Nephron (organoid): ENCODE measurements at regions not wholly inside any gene's neighbourhood (a gene's known extent, or its start where the extent isn't known, plus 50 kb on each side); places are given as distances from the start of the nearest gene placed in this dataset.
"Not testable (repeated sequence)": the region's sequence is repeated elsewhere in the genome, so short reads cannot be mapped to it uniquely, and the experiment has no call there.

Source experiments
- H3K27ac Mint-ChIP-seq, 3 experiments: 2 replicates each; pipeline ENCODE4 v1.8.0; 2020; ENCODE audit warnings: mixed read lengths in 3 of 3, mild to moderate bottlenecking in 2 of 3, moderate library complexity in 1 of 3
- H3K27me3 Mint-ChIP-seq: 2 replicates; pipeline ENCODE4 v1.8.0; 2021; ENCODE audit warnings: low read depth, mild to moderate bottlenecking, moderate library complexity, mixed read lengths
- H3K36me3 Mint-ChIP-seq: 2 replicates; pipeline ENCODE4 v1.8.0; 2020; ENCODE audit warnings: low read depth, mixed read lengths
- H3K4me1 Mint-ChIP-seq: 2 replicates; pipeline ENCODE4 v1.8.0; 2020; ENCODE audit warnings: mixed read lengths
- H3K4me3 Mint-ChIP-seq, 3 experiments: 2 replicates each; pipeline ENCODE4 v1.8.0; 2020; ENCODE audit warnings: mild to moderate bottlenecking in 3 of 3, mixed read lengths in 3 of 3, moderate library complexity in 2 of 3
- H3K9me3 Mint-ChIP-seq: 2 replicates; pipeline ENCODE4 v1.8.0; 2020; ENCODE audit warnings: mixed read lengths
- TF ChIP-seq, protein P1 (sequence below), 3 experiments: fragments of 200-600 bp; sonication (generic); IDR thresholded peaks; one replicate each; pipeline ENCODE4 v1.5.0; 2021; ENCODE audit warnings: antibody characterized with exemption in 3 of 3; ENCODE audit not compliant: unreplicated experiment in 3 of 3

DNA sequence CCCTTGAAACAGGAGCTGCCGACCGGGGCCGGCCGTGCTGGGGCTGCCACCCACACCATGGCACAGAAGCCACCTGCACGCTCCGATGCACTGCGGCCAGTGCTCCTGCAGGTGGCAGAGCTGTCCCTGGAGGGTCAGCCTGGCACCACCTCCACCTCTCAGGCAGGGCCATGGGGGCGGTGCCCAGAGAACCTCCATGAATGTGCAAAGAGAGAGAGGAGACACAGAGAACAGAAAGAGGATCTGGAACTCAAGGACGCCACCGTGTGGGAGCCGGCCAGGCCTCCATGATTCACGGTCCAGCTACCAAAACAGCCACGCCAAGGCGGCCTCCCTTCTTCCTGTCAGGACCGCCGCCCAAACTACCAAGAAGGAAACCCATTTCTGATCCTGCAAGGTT, 5397.7 kb upstream of the TPTE start:
- not testable (repeated sequence) for H3K9me3 Mint-ChIP-seq, H3K27ac Mint-ChIP-seq, H3K27me3 Mint-ChIP-seq, H3K4me1 Mint-ChIP-seq, H3K4me3 Mint-ChIP-seq, H3K36me3 Mint-ChIP-seq
- TF ChIP-seq, protein P1, sequence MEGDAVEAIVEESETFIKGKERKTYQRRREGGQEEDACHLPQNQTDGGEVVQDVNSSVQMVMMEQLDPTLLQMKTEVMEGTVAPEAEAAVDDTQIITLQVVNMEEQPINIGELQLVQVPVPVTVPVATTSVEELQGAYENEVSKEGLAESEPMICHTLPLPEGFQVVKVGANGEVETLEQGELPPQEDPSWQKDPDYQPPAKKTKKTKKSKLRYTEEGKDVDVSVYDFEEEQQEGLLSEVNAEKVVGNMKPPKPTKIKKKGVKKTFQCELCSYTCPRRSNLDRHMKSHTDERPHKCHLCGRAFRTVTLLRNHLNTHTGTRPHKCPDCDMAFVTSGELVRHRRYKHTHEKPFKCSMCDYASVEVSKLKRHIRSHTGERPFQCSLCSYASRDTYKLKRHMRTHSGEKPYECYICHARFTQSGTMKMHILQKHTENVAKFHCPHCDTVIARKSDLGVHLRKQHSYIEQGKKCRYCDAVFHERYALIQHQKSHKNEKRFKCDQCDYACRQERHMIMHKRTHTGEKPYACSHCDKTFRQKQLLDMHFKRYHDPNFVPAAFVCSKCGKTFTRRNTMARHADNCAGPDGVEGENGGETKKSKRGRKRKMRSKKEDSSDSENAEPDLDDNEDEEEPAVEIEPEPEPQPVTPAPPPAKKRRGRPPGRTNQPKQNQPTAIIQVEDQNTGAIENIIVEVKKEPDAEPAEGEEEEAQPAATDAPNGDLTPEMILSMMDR (IDR thresholded peaks at IDR 0.05; ENCODE audit: unreplicated experiment in 3 of 3) = peak; percentile 41 to 45 (median 41)

DNA sequence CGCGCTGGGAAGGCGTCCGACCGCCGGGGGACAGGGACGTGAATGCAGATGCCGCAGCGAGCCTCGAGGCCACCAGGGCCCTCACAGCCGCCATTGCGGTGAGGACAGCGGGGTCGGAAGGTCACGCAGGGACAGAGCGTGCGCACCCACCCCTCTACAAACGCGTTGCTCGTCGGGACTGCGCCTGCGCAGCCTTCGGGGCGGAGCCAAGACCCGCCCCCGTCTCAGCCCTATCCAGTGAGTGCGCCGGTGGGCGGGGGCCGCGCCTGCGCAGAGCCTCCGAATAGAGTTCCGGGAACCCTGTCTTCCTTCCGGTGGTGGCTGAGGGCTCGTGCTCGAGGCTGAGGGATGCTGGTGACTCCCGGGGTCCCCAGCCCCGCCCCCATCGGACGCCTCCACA, 5393.1 kb upstream of the TPTE start:
- H3K9me3 Mint-ChIP-seq, H3K27me3 Mint-ChIP-seq: not testable (repeated sequence)

DNA sequence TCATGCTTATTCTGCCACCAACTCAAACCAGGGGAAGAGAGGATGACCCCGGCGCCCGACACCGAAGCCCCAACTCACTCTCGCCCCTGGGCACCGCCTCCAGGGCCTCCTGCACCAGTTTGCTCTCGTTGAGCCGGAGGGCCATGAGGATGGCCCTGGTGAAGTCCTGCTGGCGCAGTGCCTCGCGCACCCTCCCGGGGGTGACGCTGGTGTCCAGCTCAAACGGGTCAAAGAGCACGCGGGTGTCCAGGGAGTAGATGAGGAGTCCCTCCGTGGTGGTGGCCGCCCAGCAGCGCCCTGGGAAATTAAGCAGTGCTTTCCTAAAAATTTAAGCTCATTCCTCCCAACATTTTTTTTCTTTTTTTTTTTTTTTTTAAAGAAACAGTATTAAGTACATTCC, 5387.6 kb upstream of the TPTE start:
- H3K4me3 Mint-ChIP-seq = not testable (repeated sequence)

More for the DNA sequence above, 5393.1 kb upstream of the TPTE start:
- not testable (repeated sequence) for H3K36me3 Mint-ChIP-seq, H3K4me1 Mint-ChIP-seq, H3K27ac Mint-ChIP-seq
- peak overlapping the region; percentile 71 to 76 (median 75) for H3K4me3 Mint-ChIP-seq

DNA sequence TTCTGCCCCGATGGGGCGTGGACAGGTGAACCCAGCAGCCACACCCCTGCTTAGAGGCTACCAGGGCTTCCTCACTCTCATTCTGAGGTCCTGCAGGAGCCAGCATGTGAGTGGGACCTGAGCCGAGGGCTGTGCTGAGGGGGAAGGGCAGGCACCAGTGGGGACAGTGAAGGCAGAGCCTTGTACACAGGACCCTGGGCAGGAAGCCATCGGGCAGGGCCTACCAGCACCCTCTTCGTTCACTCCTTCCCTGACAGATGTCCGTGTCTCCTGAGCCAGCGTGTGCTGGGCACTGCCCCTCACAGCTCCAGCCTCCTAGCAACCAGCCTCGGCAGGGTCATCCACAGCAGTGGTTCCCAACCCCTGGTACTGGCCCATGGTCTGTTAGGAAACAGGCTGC, 5385.0 kb upstream of the TPTE start:
- H3K4me1 Mint-ChIP-seq, H3K4me3 Mint-ChIP-seq, H3K36me3 Mint-ChIP-seq, H3K27me3 Mint-ChIP-seq, H3K27ac Mint-ChIP-seq, H3K9me3 Mint-ChIP-seq: not testable (repeated sequence)

More for the DNA sequence above, 5387.6 kb upstream of the TPTE start:
- not testable (repeated sequence) for H3K36me3 Mint-ChIP-seq, H3K27ac Mint-ChIP-seq, H3K9me3 Mint-ChIP-seq, H3K27me3 Mint-ChIP-seq, H3K4me1 Mint-ChIP-seq

DNA sequence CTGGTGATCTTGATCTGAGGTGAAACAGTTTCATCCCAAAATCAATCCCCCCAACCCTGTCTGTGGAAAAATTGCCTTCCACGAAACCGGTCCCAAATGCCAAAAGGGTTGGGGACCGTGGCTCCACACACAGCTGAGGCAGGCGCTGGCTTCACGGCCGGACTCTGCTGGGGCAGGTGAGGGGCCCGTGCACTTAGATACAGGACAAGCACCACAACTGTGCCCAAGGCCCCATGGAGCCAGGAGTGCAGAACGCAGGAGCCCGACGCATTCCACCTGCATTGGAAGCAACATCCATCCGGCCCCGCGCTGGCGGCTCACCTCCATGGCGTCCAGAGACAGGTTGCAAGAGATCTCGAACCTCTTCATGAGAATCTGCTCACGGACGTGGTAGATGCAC, 5384.4 kb upstream of the TPTE start:
- H3K4me3 Mint-ChIP-seq, H3K27me3 Mint-ChIP-seq, H3K4me1 Mint-ChIP-seq, H3K36me3 Mint-ChIP-seq, H3K9me3 Mint-ChIP-seq, H3K27ac Mint-ChIP-seq: not testable (repeated sequence)

- not testable (repeated sequence) for H3K4me3 Mint-ChIP-seq, H3K27me3 Mint-ChIP-seq, H3K36me3 Mint-ChIP-seq, H3K4me1 Mint-ChIP-seq, H3K9me3 Mint-ChIP-seq, H3K27ac Mint-ChIP-seq
Measured at GRCh38 chr21:5138687-5139086, 5382.7 kb upstream of the TPTE start.

GRCh38 chr21:5139528-5139927, 5381.9 kb upstream of the TPTE start:
- not testable (repeated sequence) for H3K4me3 Mint-ChIP-seq, H3K36me3 Mint-ChIP-seq, H3K27ac Mint-ChIP-seq, H3K9me3 Mint-ChIP-seq, H3K4me1 Mint-ChIP-seq, H3K27me3 Mint-ChIP-seq

DNA sequence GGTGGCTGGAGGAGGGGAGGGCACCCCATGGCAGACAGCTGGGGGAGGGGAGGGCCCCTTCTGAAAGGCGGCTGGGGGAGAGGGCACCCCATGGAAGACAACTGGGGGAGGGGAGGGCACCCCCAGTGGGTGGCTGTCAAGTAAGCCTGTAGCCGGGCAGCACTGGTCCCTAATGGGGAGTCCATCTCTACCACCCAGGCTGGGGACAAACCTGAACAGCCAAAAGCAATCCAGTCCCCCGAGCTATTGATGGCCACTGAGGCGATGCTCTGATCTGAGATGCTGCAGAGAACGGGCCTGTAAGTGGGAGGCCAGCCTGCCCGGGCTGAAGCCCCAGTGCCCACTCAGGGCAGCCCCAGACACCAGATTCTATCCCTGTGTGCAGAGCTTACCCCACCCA, 5378.4 kb upstream of the TPTE start:
- H3K27me3 Mint-ChIP-seq, H3K27ac Mint-ChIP-seq, H3K36me3 Mint-ChIP-seq, H3K9me3 Mint-ChIP-seq, H3K4me1 Mint-ChIP-seq, H3K4me3 Mint-ChIP-seq: not testable (repeated sequence)

GRCh38 chr21:5144731-5145130, 5376.7 kb upstream of the TPTE start:
- H3K27ac Mint-ChIP-seq, H3K36me3 Mint-ChIP-seq, H3K4me3 Mint-ChIP-seq, H3K27me3 Mint-ChIP-seq, H3K4me1 Mint-ChIP-seq, H3K9me3 Mint-ChIP-seq: not testable (repeated sequence)

DNA sequence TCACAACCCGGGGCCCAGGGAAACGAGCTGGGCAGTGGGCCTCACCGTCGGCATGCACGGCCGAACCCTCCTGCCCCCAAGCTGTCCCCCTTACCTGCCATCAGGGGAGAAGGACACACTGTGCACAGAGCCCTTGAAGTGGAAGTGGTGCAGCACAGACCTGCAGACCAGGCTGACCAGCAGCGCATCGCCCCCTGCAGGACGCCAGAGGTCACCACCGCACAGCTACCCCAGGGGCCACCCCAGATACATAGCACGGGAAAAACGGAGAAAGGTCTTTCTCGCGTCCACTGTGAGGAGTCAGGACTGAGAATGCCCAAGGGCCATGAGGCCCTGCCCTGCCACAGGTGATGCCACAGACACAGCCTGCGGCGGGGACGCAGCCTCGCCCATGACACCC, 5373.7 kb upstream of the TPTE start:
- not testable (repeated sequence) for H3K36me3 Mint-ChIP-seq, H3K4me3 Mint-ChIP-seq, H3K27me3 Mint-ChIP-seq, H3K9me3 Mint-ChIP-seq, H3K27ac Mint-ChIP-seq, H3K4me1 Mint-ChIP-seq

GRCh38 chr21:5149222-5149621, 5372.2 kb upstream of the TPTE start:
- not testable (repeated sequence) for H3K27me3 Mint-ChIP-seq, H3K9me3 Mint-ChIP-seq, H3K27ac Mint-ChIP-seq, H3K4me3 Mint-ChIP-seq, H3K4me1 Mint-ChIP-seq, H3K36me3 Mint-ChIP-seq

DNA sequence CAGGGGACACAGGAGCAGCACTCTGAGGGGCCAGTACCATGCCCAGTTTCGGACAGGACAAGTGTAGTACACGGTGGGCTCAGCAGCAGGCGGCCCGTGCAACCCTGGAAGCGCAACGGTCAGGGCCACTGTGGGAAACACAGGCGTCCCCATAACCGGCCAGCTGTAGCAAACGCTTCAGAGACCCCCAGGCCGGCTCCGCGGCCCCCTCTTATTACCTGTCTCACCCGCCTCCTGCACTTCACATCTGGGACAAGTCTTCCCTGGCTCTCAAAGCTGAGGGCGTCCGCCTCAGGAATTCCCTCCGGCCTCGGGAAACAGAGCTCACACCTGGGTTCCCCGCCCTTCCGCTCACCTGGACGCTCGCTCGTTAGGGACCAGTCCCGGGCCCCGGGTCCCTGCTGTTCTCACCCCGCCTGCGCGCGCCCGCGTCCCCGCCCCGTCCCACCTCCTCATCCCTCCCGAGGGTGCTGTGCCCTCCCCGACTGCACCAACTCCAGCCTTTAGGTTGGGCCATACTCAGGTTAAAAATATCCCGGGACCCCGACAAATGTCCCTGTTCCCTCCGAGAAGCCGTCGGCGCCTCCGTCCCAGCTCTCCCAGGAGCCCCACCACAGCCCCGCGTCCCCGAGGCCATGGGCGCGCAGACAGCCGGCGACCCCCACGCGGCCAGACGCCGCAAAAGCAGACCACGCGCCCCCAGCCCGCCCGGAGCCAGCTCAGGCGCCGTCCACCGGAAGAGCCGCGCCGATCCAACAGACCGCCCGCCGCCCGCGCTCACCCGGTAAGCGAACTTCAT, 5367.3 kb upstream of the TPTE start:
- peak overlapping the region in 1 of 3 experiments; percentile 52 for H3K4me3 Mint-ChIP-seq
- H3K9me3 Mint-ChIP-seq, H3K27ac Mint-ChIP-seq, H3K4me1 Mint-ChIP-seq, H3K27me3 Mint-ChIP-seq, H3K36me3 Mint-ChIP-seq: not testable (repeated sequence)

DNA sequence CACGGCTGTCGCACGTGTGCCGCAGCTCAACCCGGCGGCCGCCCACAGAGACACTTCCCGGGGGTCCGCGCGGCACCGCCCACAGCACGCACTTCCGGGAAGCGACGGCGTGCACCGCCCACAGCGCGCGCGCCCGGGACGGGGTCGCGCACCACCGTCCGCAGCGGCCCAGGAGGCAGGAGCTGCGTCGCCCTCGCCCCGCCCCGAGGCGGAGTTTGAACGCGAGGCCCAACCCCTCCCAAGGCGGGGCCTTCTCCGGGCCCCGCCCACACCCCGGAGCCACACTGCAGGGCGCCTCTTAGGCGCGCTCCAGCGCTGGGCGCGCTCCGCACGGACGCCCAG, 5366.8 kb upstream of the TPTE start:
- H3K27ac Mint-ChIP-seq, H3K27me3 Mint-ChIP-seq, H3K36me3 Mint-ChIP-seq, H3K9me3 Mint-ChIP-seq, H3K4me1 Mint-ChIP-seq: not testable (repeated sequence)
- H3K4me3 Mint-ChIP-seq = peak overlapping the region in 1 of 3 experiments; percentile 52

GRCh38 chr21:5162693-5163574, 5358.4 kb upstream of the TPTE start:
- not testable (repeated sequence) for H3K4me1 Mint-ChIP-seq, H3K4me3 Mint-ChIP-seq, H3K27ac Mint-ChIP-seq, H3K27me3 Mint-ChIP-seq, H3K36me3 Mint-ChIP-seq, H3K9me3 Mint-ChIP-seq
